Lung (tissue), 11 donors: ENCODE measurements at regions not wholly inside any gene's neighbourhood (a gene's known extent, or its start where the extent isn't known, plus 50 kb on each side); places are given as distances from the start of the nearest gene placed in this dataset.
"Not testable (repeated sequence)": the region's sequence is repeated elsewhere in the genome, so short reads cannot be mapped to it uniquely, and the experiment has no call there.

Experiments used
- ATAC-seq: fragments of 200-7000 bp; cut with Tn5 transposase; one replicate; pipeline ENCODE4 v1.9.1; 2020; ENCODE audit warnings: moderate number of reproducible peaks; ENCODE audit not compliant: insufficient read depth, low FRiP score
- DNase-seq, 3 donors: peaks; one replicate each; pipeline ENCODE4 v3.0.0-alpha.2; 2013 to 2017
- H3K27ac ChIP-seq, 2 donors: one replicate each; pipeline ENCODE4 v1.5.1; 2013; ENCODE audit warnings: mild to moderate bottlenecking in 2 of 2, moderate library complexity in 2 of 2, control low read depth in 1 of 2, inconsistent platforms in 1 of 2, low read depth in 1 of 2, low read length in 1 of 2
- H3K27me3 ChIP-seq, 3 donors: one replicate each; pipeline ENCODE4 v1.5.1; 2013; ENCODE audit warnings: low read length in 2 of 3; ENCODE audit not compliant: control insufficient read depth in 3 of 3, insufficient read depth in 3 of 3
- H3K36me3 ChIP-seq, 4 donors: one replicate each; pipeline ENCODE4 v1.5.1; 2013; ENCODE audit warnings: low read length in 4 of 4, mild to moderate bottlenecking in 1 of 4, moderate library complexity in 1 of 4; ENCODE audit not compliant: control insufficient read depth in 4 of 4, insufficient read depth in 4 of 4
- H3K4me1 ChIP-seq, 5 donors: one replicate each; pipeline ENCODE4 v1.5.1; 2013; ENCODE audit warnings: low read length in 5 of 5, mild to moderate bottlenecking in 2 of 5, moderate library complexity in 1 of 5; ENCODE audit not compliant: control insufficient read depth in 5 of 5, insufficient read depth in 5 of 5
- H3K4me3 ChIP-seq: one replicate; pipeline ENCODE4 v1.5.1; 2013; ENCODE audit warnings: mild to moderate bottlenecking, control low read depth, moderate library complexity
- H3K9ac ChIP-seq, 2 donors: one replicate each; pipeline ENCODE4 v1.5.1; 2013; ENCODE audit warnings: low read length in 2 of 2, control low read depth in 1 of 2; ENCODE audit not compliant: insufficient read depth in 1 of 2
- H3K9me3 ChIP-seq, 4 donors: one replicate each; pipeline ENCODE4 v1.5.1; 2013; ENCODE audit warnings: low read length in 3 of 4, mild to moderate bottlenecking in 1 of 4, moderate library complexity in 1 of 4; ENCODE audit not compliant: control insufficient read depth in 4 of 4, insufficient read depth in 3 of 4
- WGBS, 2 donors: extraction: QIAGEN DNeasy Blood & Tissue Kit; methylation state at CpG; one replicate each; pipeline ENCODE4 v1.1.7; 2013; 5-methylcytosine and 5-hydroxymethylcytosine counted together
- TF ChIP-seq, protein P1 (sequence below): IDR thresholded peaks from 2 replicates; pipeline ENCODE4 v1.5.1; 2012; ENCODE audit warnings: mild to moderate bottlenecking; ENCODE audit errors: control extremely low read depth, extremely low read depth
- donor health status: control.
- donor health status: control.
- donor health status: Bipolar disorder and iron deficiency.
- donor health status: healthy.
- donor health status: DM: yes; HTN: yes; CAD: no.

DNA sequence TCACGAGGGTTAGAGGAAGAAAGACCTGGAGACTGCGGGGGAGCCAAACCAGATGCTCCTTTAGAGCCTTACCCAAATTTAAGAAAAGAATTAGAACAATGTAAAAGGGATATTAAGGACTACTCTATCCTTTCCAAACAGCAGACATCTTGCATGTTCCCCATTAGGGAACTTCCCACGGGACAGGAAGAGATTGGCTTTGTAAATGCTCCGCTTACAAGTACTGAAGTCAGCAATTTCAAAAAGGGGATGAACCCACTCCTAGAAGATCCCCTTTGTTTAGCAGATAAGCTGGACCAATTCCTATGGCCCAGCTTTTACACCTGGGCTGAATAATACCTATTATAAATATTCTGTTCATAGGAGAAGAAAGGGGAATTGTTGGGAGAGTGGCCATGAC is 74.2 kb downstream of the APOBEC1 start:
- Histone ChIP-seq H3K9ac (no peak overlapping the region), H3K27ac (no peak overlapping the region), H3K27me3 (no peaks in the 10 kb centered on the region), H3K36me3 (no peaks in the 10 kb centered on the region), H3K9me3 (no peaks in the 10 kb centered on the region), H3K4me3 (no peak overlapping the region), H3K4me1 (peaks cover 0 to 2% (median 0%) of the 10 kb centered on the region in 5 donors)
- 84 to 86% methylated on average over 4 of the region's 4 CpGs for WGBS, 2 donors
- no peak for ATAC-seq
- no peak for DNase-seq
- TF ChIP-seq, protein P1, sequence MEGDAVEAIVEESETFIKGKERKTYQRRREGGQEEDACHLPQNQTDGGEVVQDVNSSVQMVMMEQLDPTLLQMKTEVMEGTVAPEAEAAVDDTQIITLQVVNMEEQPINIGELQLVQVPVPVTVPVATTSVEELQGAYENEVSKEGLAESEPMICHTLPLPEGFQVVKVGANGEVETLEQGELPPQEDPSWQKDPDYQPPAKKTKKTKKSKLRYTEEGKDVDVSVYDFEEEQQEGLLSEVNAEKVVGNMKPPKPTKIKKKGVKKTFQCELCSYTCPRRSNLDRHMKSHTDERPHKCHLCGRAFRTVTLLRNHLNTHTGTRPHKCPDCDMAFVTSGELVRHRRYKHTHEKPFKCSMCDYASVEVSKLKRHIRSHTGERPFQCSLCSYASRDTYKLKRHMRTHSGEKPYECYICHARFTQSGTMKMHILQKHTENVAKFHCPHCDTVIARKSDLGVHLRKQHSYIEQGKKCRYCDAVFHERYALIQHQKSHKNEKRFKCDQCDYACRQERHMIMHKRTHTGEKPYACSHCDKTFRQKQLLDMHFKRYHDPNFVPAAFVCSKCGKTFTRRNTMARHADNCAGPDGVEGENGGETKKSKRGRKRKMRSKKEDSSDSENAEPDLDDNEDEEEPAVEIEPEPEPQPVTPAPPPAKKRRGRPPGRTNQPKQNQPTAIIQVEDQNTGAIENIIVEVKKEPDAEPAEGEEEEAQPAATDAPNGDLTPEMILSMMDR = no peak

DNA sequence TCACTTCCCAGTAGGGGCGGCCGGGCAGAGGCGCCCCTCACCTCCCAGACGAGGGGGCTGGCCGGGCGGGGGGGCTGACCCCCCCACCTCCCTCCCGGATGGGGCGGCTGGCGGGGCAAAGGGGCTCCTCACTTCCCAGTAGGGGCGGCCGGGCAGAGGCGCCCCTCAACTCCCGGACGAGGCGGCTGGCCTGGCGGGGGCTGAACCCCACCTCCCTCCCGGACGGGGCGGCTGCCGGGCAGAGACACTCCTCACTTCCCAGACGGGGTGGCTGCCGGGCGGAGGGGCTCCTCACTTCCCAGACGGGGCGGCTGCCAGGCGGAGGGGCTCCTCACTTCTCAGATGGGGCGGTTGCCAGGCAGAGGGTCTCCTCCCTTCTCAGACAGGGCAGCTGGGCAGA is 75.6 kb downstream of the APOBEC1 start:
- H3K4me3 ChIP-seq, H3K4me1 ChIP-seq, H3K27ac ChIP-seq, H3K9me3 ChIP-seq, DNase-seq, H3K36me3 ChIP-seq, ATAC-seq, H3K9ac ChIP-seq, H3K27me3 ChIP-seq: not testable (repeated sequence)
- WGBS, 2 donors = 96 to 97% methylated on average over 12 to 27 of the region's 27 CpGs

DNA sequence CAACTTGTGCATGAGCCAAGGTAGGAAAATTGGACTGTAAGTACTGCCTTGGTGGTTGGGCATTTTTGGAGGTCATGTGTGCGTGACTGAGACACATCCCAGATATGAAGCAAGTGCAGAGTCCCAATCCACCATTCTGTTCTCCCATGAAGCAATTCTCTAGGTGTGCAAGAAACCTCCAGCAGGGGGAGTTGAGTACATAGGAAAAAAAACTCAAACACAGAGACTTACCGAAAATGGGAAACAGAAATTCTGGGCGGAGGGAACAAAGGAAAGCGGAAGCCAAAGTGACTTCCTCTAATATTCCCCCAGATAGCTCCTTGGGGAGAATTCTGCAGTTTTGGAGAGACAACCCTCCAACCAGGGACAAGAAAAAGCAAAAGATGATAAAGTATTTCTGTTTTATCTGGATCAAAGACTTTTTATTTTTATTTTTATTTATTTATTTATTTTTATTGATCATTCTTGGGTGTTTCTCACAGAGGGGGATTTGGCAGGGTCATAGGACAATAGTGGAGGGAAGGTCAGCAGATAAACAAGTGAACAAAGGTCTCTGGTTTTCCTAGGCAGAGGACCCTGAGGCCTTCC is 76.9 kb downstream of the APOBEC1 start:
- ATAC-seq (peak; percentile 66), DNase-seq (peak in 2 of 3 donors; percentile 44 to 46)
- TF ChIP-seq, protein P1 = peak; percentile 28
- H3K36me3 ChIP-seq, H3K27me3 ChIP-seq, H3K9me3 ChIP-seq, H3K4me3 ChIP-seq, H3K27ac ChIP-seq, H3K9ac ChIP-seq, H3K4me1 ChIP-seq: not testable (repeated sequence)
- WGBS, 2 donors = 21 to 47% methylated on average over 4 of the region's 4 CpGs

DNA sequence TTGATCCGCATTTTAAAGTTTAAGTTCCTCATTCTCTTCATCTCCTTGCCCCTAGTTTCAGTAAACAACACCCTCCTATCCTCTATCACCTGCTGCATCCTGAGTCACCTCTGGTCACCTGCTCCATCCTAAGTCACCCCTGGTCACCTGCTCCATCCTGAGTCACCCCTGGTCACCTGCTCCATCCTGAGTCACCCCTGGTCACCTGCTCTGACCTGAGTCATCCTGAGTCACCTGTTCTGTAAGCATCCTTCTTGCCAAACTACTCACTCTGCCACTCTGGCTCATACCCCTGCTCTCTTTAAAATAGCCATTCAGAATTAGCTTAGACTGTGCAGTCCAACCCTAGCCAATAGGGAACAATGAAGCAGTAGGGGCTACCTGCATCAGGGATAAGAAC is 80.6 kb upstream of the CD163 start:
- 85 to 100% methylated on average over 1 of the region's 1 CpG for WGBS, 2 donors
- not testable (repeated sequence) for H3K27ac ChIP-seq, DNase-seq, H3K4me1 ChIP-seq, H3K36me3 ChIP-seq, H3K9me3 ChIP-seq, H3K4me3 ChIP-seq, H3K27me3 ChIP-seq, H3K9ac ChIP-seq
- ATAC-seq = peak; percentile 36
